HG02588 (cell line): ENCODE measurements at regions not wholly inside any gene's neighbourhood (a gene's known extent, or its start where the extent isn't known, plus 50 kb on each side); places are given as distances from the start of the nearest gene placed in this dataset.

Experiments
- ATAC-seq: cut with Tn5 transposase; IDR thresholded peaks from one replicate; pipeline ENCODE4 v1.9.1; 2021; ENCODE audit warnings: mild to moderate bottlenecking, moderate library complexity; ENCODE audit not compliant: unreplicated experiment

DNA sequence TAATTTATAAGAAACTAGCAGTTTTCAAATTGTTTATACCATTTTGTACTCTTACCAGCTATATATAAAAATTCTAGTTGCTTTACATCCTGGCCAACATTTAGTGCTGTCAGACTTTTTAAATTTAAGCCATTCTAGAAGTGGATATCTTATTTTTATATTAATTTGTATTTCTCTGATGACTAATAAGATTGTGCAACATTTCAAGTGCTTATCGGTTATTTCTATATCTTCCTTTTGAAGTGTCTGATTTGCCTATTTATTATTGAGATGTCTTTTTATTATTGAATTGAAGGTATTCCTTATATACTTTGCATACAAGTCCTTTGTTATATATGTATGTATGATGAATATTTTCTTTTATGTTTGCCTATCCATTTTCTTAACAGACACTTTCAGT, 324.0 kb downstream of the ELAVL2 start:
- ATAC-seq, result no peak

GRCh38 chr9:23522952-23523351, 303.1 kb downstream of the ELAVL2 start:
- ATAC-seq, result no peak

GRCh38 chr9:23524607-23525155, 301.4 kb downstream of the ELAVL2 start:
- ATAC-seq, result no peak

DNA sequence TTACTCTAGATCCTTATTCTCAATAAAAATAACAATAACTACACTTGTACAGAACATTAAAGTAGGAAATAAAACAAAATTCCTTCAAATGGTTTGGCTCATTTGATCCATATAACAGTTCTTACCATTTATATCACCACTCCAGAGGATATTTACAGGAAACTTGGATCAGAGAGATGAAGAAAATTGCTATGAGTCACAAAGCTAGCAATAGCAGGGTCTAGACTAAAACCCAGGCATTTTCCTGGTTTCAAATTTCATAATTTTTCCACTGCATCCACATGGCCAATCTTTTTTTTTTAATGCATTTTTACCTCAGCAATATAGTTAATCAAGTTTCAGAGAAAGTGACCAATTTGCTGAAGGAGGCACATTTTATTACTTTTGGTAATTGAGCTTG, 299.2 kb downstream of the ELAVL2 start:
- no peak for ATAC-seq

DNA sequence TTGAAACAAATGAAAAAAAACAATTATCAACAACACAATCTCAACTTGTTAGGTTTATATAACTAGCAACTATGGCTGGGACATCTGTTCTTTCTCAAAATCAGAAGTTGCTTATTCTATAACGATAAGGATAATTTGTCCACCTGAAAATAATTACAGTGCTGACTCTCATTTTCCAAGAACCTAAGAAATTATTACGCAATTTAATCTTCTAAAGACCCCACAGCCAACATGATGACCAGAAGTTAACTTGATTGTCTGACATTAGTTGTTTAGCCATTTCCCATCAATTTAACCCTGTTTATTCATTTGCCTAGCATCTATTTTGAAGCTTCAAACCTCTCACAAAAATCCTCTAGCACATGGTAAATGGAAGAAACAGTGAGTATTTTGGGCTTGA, 293.8 kb downstream of the ELAVL2 start:
- no peak for ATAC-seq

DNA sequence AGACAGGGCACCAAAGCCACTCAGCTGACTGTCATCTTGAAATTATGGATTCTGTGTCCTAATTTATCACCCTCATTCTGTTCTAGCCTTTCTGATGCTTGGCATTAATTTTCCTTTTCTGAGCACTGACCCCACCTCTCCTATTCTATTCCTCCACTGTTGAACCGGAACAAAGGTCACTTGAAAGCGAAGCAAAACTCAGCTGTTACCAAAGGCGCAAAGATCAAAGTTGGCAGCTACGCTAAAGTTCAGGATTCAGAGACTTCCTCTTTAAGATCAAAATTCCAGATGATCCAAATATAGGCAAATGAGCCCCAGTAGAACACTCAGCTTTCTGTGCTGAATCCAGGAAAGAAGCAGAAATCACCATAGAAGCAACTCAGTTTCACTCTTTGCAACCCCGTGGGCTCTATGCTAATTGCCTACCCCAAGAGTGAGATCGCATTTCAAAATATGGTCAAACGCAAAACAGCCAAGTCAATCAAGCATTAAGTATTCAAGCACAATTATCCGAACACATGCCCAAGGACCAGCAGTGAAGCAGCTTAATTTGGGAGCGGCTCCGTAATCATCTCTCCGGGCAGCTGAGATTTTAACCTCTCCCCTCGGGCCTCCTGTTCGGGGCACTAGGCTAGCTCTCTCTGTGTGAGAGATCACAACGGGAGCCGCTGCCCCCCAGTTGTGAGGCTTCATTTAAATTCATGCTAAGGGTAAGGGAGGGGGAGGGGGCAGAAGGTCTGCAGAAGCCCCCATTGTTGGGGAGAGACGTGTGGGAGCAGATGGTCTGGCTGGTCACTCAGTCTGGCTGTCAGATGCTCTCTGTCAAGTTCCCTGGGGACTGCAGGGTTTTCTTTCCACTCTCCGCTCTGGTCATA, 288.6 kb downstream of the ELAVL2 start:
- no peak for ATAC-seq

DNA sequence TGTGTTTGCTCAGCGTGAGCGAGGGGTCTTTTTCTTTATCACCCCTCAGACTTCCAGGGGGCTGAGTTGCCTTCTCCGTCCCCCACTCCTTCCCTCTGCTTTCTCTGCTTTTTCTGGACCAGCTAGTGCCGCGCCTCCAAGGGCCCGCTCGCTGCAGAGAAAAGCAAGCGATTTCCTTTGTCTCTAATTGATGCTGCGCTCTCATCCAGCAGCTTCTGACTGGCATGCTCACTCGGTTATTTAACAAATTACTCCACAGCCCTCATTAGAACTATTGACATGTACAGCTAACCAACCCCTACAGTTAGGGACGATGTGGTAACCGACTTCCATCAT, 288.0 kb downstream of the ELAVL2 start:
- no peak for ATAC-seq

DNA sequence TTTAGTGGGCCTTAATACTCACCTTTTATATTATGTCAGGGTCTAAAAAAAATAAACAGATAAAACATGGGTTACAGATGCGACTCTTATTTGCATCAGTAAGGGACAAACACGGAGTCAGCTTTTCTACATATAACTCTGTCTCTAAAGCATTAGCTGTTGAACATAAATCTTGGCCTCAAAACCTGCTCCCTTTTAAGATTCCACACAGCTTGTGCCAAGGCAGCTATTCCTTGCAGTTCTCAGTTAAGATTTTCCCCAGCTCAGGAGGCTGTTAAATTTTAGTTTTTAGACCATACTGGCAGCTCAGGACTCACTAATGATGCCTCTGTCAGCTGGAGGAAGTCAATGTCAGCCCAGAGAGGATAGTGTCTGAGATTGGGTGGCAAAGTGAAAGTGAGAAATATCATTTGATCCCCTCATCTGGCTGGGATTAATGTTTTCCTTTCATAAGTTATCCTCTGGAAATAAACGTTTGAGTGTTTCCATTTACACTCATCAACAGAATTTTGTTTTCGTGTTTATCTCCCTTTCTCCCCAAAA, 287.5 kb downstream of the ELAVL2 start:
- no peak for ATAC-seq

DNA sequence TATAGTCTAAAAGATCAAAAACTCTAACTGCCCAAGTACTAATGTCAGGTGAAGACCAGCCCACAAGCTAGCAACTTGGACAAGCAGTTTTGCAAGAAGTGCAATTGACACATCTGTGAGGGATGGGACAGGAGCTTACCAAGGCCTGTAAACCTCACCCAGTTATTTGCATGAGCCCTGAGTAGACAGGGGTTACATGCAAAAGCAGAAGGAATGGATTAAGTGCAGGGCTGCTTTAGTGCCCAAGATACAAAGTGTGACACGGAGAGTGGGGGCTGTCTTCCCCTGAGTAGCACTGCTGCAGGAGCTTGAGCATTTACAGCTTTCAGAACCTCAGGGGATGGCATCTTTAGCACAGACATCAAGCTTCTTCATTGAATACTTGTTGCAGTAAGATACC, 286.7 kb downstream of the ELAVL2 start:
- no peak for ATAC-seq

DNA sequence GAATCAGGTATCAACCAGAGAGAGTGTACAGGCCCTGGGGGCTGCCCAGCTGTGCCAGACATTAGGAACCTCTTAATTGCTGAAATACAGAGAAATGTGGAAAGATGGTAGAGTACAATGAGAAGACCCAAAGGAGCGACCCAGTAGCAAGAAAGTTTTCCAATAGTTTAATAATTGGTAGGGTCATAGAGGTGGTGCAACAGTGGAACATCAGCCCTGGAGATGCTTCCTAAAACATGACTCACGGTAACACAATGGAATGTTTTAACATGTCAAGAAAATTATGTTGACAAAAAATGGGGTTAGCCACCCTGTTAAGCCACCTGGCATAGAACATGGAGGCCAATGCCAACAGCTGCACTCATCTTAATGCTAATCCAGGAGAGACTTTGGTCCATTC, 284.1 kb downstream of the ELAVL2 start:
- ATAC-seq, result no peak

DNA sequence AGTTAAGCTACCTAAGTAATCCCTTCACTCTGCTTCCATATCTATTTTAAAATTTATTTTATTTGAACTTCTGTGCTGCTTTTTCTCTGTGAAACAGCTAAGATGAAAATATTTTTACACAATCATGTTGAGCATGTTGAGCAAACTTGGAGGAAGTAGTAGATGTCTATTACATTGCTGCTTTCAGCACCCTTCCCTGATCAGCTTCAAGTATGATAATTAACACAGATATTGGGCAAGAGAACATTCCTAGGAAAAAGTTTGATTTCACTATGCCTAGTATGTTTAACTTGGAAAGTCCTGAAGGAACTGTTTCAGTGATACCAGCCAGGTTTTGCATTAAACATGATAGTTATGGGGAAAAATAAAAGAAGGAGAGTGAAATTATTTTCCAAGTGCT, 283.6 kb downstream of the ELAVL2 start:
- ATAC-seq, result no peak

DNA sequence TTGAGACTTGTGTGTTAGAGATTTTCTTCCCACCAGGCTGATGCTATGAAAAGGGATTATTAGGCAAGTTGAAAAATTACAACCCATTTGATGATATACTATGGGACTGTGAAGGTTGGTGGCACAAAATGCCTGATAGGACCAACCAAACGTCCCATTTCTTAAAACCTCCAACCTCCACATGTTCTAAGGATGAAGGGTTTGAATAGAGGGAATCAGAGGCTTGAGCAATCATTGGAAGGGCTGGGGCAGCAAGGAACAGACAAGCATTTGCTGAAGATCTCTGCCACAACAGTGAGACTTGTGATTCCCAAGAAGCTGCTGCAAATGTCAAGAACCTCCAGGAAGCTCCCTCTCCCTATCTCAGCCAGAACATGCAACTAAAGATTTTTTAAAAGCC, 283.1 kb downstream of the ELAVL2 start:
- ATAC-seq, result no peak

- no peak for ATAC-seq
Observed at GRCh38 chr9:23543419-23543818, 282.6 kb downstream of the ELAVL2 start.

DNA sequence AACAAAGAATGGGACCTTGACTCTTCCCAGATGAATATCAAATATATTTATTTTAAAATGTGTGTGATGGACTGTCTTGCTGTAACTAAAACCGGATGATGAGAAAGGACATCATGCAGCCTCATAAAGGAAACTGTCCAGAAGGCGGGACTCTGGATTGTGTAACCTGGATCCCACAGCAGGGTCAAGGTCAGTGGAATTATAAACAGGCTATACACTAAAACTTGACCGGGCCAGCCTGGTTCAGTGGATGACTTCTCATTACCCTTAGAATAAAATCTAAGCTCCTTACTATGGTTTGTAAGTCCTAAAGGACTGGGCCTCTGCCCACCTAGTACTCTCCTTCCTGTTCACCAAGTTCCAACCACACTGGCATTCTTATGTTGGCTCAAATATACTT, 280.3 kb downstream of the ELAVL2 start:
- no peak for ATAC-seq

DNA sequence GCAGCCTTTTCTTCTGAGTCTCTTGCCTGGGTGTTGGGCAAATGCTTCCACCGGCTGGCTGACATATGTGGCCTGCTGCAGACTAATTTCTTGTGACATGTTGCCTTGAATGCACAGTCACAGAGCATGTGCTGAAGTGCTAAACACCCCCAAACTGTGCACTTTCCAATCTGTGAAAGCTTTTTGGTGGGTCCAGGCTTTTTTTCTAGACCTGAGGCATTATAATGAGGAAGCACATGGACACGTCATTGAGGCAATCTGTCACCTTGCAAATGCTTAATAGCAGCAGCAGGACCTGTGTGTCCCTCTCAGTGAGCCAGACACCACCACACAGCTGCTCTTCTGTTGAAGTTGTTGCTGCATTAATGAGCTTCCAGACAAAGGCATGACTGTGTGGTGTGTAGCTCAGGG, 274.7 kb downstream of the ELAVL2 start:
- ATAC-seq, result no peak

DNA sequence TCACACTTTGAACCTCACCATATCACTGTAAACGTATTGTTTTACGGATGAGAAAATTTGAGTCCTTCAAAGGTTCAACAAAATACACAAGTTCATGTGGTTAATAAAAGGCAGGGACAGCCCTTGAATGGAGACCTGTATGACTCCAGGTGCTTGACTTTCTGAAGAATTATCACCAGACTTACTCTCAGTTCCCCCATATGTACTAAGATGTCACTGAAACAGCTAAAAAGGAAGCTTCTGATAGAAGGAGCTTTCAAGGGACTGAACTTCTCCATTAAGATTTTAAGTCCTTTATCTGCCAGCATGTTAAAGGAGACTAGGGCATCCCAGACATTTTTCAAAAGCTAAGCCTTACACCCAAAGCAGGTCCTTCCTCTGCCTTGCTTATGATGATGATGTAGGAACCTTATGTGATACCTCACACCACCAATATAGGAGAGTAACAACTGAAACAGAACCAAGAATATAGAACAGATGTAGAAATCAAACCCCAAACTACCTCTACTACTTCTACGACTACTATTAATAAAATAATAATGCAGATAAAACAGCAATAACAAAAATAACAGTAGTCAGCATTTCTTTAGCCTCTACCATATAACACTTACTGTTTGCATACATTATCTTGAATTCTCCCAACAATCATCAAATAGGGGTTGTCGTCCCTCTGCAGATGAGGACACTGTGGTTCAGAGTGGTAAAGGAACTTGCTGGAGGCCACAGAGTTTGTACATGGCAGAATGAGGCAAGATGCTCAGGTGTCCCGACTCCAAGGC, 273.9 kb downstream of the ELAVL2 start:
- no peak for ATAC-seq

- no peak for ATAC-seq
Observed at GRCh38 chr9:23552876-23553601, 273.0 kb downstream of the ELAVL2 start.

DNA sequence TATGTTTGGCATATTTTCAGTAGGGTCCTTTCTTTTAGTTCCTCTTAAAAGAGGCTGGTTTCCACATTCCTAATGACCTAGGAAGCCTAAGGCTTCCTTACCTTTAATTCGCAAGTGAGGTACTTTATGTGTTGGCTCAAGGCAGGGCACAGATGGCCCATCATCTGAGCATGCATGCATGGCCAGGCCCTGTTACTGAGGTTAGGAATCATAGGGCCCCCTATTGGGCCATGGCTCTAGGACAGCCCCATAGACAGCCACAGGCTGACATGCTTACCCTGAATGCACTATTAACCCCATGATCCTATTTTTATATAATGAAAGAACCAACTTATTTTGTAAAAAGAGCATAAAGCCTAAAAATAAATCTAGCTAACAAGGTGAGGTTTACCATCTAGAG, 271.4 kb downstream of the ELAVL2 start:
- no peak for ATAC-seq

DNA sequence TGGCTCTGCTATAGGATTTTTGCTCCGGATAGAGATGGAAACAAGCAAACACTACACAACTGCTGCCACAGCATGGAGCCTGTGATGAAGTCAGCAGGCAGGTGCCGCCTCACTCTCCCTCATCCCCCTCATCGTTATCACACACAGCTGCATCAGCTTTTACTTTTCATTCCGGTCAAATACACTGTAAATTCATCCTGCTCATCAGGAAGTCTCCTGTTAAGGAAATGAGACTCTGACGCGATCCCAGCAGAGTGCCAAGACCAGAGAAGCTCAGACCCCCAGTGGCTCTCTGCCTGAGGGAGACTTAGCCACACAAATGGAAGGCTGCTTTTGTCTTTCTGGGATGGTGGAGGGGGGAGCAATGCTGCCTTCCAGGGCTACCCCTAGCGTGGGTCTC, 270.2 kb downstream of the ELAVL2 start:
- ATAC-seq, result no peak

- ATAC-seq, result no peak
Observed at GRCh38 chr9:23556459-23556858, 269.6 kb downstream of the ELAVL2 start.

DNA sequence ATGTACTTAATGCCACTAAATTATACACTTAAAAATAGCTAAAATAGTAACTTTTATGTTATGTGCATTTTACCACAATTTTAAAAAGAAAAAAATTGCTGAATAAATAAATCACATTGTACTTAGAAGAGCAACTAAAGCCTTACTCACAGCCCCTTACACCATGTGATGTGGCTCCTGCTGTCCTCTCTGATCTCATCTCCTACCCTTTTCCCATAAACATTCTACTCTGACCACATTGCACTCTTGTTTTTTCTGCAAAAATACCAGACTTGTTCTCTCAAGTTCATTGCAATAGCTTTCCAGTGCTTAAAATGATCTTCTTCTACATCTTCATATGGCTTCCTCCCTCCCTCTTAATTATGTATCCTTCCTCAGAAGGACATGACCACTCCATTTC, 268.4 kb downstream of the ELAVL2 start:
- ATAC-seq, result no peak
